ENCODE measurements at regions not wholly inside any gene's neighbourhood (a gene's known extent, or its start where the extent isn't known, plus 50 kb on each side); places are given as distances from the start of the nearest gene placed in this dataset.

DNA sequence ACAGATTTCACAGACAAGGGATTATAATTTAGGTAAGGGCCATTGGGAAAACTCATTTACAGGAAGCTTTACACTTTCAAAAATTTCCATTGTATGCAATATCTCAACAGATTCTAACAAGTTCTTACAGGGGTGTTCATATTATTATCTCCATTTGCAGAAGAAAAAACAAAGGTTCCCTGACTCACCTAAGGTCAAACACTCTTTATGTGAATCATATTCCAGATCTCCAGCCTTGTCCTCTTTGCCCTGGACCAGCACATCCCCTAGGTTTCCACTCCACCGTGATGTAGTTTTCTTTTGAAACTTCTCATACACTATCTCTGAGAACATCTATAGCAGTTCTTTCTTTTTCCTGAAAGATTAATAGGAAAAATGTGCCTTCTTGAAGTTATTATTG is 96.4 kb upstream of the HS3ST1 start:
- TF ChIP-seq, protein P1, sequence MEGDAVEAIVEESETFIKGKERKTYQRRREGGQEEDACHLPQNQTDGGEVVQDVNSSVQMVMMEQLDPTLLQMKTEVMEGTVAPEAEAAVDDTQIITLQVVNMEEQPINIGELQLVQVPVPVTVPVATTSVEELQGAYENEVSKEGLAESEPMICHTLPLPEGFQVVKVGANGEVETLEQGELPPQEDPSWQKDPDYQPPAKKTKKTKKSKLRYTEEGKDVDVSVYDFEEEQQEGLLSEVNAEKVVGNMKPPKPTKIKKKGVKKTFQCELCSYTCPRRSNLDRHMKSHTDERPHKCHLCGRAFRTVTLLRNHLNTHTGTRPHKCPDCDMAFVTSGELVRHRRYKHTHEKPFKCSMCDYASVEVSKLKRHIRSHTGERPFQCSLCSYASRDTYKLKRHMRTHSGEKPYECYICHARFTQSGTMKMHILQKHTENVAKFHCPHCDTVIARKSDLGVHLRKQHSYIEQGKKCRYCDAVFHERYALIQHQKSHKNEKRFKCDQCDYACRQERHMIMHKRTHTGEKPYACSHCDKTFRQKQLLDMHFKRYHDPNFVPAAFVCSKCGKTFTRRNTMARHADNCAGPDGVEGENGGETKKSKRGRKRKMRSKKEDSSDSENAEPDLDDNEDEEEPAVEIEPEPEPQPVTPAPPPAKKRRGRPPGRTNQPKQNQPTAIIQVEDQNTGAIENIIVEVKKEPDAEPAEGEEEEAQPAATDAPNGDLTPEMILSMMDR (IDR thresholded peaks at IDR 0.05), result no peak
- TF ChIP-seq POLR2AphosphoS5 (IDR thresholded peaks at IDR 0.05), result no peak
- no peak for TF ChIP-seq EP300 (IDR thresholded peaks at IDR 0.05; ENCODE audit: low read depth)

Measured in transverse colon (tissue), 4 donors.